ENCODE measurements at regions not wholly inside any gene's neighbourhood (a gene's known extent, or its start where the extent isn't known, plus 50 kb on each side); places are given as distances from the start of the nearest gene placed in this dataset.

DNA sequence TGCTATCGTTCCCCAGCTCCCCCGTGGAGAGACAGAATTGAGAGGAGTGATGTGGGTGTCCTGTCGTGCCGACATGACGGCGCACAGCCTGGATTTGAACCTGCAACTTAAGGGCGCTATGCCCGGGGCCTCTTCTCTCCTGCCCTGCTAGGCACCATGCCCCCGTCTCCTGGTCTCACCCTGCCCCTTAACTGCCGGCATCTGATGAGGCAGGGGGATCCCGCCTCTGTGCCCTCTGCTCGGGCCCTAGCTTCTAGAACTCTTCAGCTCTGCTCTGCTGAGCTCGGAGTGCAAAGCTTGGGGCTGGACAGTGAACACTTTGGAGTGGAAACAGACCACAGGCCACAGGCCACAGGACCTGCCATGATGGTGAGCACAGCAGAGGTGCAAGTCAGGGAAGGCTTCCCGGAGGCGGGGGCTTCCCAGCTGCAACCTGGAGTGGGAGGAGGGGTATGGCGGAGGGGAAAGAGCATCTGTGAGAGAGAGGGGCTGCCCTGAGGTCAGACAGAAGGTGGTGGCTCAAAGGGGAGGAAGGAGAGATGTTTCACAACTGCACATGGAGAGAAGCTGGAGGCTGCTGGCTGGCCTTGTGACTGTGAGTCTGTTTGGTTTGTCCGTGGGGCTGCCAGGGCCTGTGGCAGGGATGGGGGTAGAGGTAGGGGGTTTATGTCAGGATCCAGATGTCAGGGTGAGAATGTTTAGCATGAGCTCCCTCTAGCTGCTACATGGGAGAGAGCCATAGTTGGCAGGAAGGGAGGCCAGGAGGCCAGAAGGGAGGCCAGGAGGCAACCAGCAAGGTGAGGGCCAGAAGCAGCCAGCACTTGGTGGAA is 107.8 kb downstream of the CRLF3 start:
- TF ChIP-seq, protein P1, sequence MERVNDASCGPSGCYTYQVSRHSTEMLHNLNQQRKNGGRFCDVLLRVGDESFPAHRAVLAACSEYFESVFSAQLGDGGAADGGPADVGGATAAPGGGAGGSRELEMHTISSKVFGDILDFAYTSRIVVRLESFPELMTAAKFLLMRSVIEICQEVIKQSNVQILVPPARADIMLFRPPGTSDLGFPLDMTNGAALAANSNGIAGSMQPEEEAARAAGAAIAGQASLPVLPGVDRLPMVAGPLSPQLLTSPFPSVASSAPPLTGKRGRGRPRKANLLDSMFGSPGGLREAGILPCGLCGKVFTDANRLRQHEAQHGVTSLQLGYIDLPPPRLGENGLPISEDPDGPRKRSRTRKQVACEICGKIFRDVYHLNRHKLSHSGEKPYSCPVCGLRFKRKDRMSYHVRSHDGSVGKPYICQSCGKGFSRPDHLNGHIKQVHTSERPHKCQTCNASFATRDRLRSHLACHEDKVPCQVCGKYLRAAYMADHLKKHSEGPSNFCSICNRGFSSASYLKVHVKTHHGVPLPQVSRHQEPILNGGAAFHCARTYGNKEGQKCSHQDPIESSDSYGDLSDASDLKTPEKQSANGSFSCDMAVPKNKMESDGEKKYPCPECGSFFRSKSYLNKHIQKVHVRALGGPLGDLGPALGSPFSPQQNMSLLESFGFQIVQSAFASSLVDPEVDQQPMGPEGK (CRISPR knock-in tag; IDR thresholded peaks at IDR 0.05; ENCODE audit: borderline replicate concordance), result no peak
- TF ChIP-seq TSHZ2 (CRISPR knock-in tag; IDR thresholded peaks at IDR 0.05) (no peak), PPARA (CRISPR knock-in tag; IDR thresholded peaks at IDR 0.05; ENCODE audit: borderline replicate concordance) (no peak), ZC3H10 (CRISPR knock-in tag; IDR thresholded peaks at IDR 0.05) (no peak), RARB (CRISPR knock-in tag; IDR thresholded peaks at IDR 0.05) (no peak), CSDC2 (CRISPR knock-in tag; IDR thresholded peaks at IDR 0.05) (no peak), SNAI2 (CRISPR knock-in tag; IDR thresholded peaks at IDR 0.05) (no peak), ZFP30 (CRISPR knock-in tag; IDR thresholded peaks at IDR 0.05) (no peak), ZFP3 (CRISPR knock-in tag; IDR thresholded peaks at IDR 0.05) (no peak), CREB5 (CRISPR knock-in tag; IDR thresholded peaks at IDR 0.05; ENCODE audit: low read depth) (no peak), ESRRG (CRISPR knock-in tag; IDR thresholded peaks at IDR 0.05) (no peak), ZNF565 (CRISPR knock-in tag; conservative IDR thresholded peaks at IDR 0.05; ENCODE audit: low read depth) (no peak), ARNTL (CRISPR knock-in tag; IDR thresholded peaks at IDR 0.05; ENCODE audit: borderline replicate concordance, low read depth) (no peak)
- TF ChIP-seq, protein P2, sequence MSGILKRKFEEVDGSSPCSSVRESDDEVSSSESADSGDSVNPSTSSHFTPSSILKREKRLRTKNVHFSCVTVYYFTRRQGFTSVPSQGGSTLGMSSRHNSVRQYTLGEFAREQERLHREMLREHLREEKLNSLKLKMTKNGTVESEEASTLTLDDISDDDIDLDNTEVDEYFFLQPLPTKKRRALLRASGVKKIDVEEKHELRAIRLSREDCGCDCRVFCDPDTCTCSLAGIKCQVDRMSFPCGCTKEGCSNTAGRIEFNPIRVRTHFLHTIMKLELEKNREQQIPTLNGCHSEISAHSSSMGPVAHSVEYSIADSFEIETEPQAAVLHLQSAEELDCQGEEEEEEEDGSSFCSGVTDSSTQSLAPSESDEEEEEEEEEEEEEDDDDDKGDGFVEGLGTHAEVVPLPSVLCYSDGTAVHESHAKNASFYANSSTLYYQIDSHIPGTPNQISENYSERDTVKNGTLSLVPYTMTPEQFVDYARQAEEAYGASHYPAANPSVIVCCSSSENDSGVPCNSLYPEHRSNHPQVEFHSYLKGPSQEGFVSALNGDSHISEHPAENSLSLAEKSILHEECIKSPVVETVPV (CRISPR knock-in tag; IDR thresholded peaks at IDR 0.05), result no peak

Measured in SK-N-SH treated with all-trans-retinoic acid at 6 μM for 48 hours (cell line).